Epithelial cell of proximal tubule (primary cell): ENCODE measurements at regions not wholly inside any gene's neighbourhood (a gene's known extent, or its start where the extent isn't known, plus 50 kb on each side); places are given as distances from the start of the nearest gene placed in this dataset.

Experiments used
- DNase-seq: peaks from one replicate; pipeline ENCODE4 v3.0.0-alpha.2; 2011; ENCODE audit warnings: low read depth
- H3K4me3 ChIP-seq: 2 replicates; pipeline ENCODE4 v1.5.1; 2011; ENCODE audit warnings: low read depth, mild to moderate bottlenecking, low read length
- CTCF ChIP-seq: conservative IDR thresholded peaks from 2 replicates; pipeline ENCODE4 v1.5.1; 2012; ENCODE audit warnings: low read depth, mild to moderate bottlenecking, low read length

GRCh38 chr1:13878021-13878420, 178.0 kb downstream of the PRDM2 start:
- TF ChIP-seq CTCF, result no peak
- H3K4me3 ChIP-seq, result no peak overlapping the region
- DNase-seq, result no peak

GRCh38 chr1:13878451-13878850, 178.5 kb downstream of the PRDM2 start:
- no peak overlapping the region for H3K4me3 ChIP-seq
- DNase-seq, result no peak
- TF ChIP-seq CTCF, result no peak

DNA sequence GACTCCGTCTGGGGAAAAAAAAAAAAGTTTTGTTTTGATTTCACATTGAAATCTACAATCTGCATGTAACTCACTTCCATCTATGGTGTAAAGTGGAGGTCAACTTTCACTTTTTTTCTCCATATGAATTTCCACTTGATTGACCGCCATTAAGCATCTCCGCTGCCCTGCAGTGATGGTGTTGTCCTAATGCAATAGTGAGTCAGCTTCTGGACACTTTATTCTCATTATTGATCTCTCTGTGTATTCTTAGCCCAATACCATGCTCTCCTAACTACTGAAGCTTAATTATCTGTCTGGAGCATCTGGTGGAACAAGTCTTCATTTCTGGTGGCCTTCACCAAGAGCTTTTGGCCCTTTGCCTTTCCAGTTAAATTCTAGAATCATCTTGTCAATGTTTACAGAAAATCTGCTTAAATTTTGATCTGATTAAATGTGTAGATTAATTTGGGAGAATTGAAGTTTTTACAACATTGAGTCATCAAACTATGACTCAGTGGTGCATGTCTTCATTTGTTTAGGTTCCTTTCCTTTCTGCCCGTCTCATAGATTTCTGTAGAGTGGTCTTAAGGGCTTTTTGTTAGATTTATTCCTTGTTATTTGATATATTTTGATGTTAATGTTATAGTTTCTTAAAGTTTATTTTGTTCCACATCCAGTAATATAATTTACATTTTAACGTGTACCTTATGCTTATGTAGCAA, 181.5 kb downstream of the PRDM2 start:
- no peak for DNase-seq

GRCh38 chr1:13888351-13888986, 188.5 kb downstream of the PRDM2 start:
- TF ChIP-seq CTCF, result no peak
- no peak for DNase-seq
- H3K4me3 ChIP-seq, result no peak overlapping the region

More for the DNA sequence above, 181.5 kb downstream of the PRDM2 start:
- TF ChIP-seq CTCF, result no peak
- H3K4me3 ChIP-seq, result no peak overlapping the region

- TF ChIP-seq CTCF, result no peak
- H3K4me3 ChIP-seq, result no peak overlapping the region
- DNase-seq, result no peak
These were observed 189.5 kb downstream of the PRDM2 start for GRCh38 chr1:13889495-13889894.

GRCh38 chr1:13890766-13891165, 190.8 kb downstream of the PRDM2 start:
- H3K4me3 ChIP-seq, result no peak overlapping the region
- DNase-seq, result no peak
- no peak for TF ChIP-seq CTCF

DNA sequence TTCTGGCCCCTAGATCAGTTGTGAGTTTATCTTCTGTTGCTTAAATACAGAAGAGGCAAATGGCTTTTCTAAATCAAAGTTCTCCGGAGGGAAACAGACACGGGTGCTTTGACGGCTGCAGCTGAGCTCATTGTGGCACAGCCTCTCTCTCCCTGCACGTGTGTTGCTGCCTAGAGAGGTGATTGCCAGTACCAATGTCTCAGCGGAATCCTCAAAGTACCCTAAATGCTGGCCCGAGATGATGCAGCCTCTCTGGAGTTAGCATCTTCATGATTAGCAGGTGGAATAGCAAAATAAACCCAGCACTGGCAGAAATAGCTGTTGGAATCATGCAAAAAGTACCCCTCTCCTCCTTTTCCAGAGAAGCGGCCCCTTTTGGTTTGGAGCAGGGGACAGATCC, 192.2 kb downstream of the PRDM2 start:
- H3K4me3 ChIP-seq, result no peak overlapping the region
- no peak for DNase-seq
- no peak for TF ChIP-seq CTCF
